ENCODE measurements at regions not wholly inside any gene's neighbourhood (a gene's known extent, or its start where the extent isn't known, plus 50 kb on each side); places are given as distances from the start of the nearest gene placed in this dataset.

- TF ChIP-seq PBX3 (CRISPR knock-in tag; IDR thresholded peaks at IDR 0.05) (no peak), SP2 (tag by site-specific recombination; IDR thresholded peaks at IDR 0.05) (no peak), CTCF (tag by site-specific recombination; IDR thresholded peaks at IDR 0.05) (no peak), ZNF274 (IDR thresholded peaks at IDR 0.05; ENCODE audit: low read length) (no peak), ZNF274 (tag by site-specific recombination; IDR thresholded peaks at IDR 0.05; ENCODE audit: borderline replicate concordance) (no peak)
Observed at GRCh38 chr2:19171409-19171808, 187.0 kb downstream of the OSR1 start.

All from HEK293 (cell line).